ENCODE measurements at regions not wholly inside any gene's neighbourhood (a gene's known extent, or its start where the extent isn't known, plus 50 kb on each side); places are given as distances from the start of the nearest gene placed in this dataset.

GRCh38 chr2:7429733-7430132 lies 512.5 kb downstream of the RNF144A start:
- H3K27ac ChIP-seq = no peak overlapping the region
- no peak overlapping the region for H3K4me3 ChIP-seq
- peaks cover 0 to 10% of the 10 kb centered on the region in 2 donors for H3K4me1 ChIP-seq
- no peaks in the 10 kb centered on the region for H3K36me3 ChIP-seq
- no peak for DNase-seq (ENCODE audit: low spot score)
- no peak for TF ChIP-seq CTCF (IDR thresholded peaks at IDR 0.05)
- H3K27me3 ChIP-seq = no peaks in the 10 kb centered on the region
- peaks cover 0 to 10% of the 10 kb centered on the region in 2 donors for H3K9me3 ChIP-seq

GRCh38 chr2:7430421-7430868 lies 513.2 kb downstream of the RNF144A start:
- no peak overlapping the region for H3K27ac ChIP-seq
- peaks cover 0 to 10% of the 10 kb centered on the region in 2 donors for H3K9me3 ChIP-seq
- H3K4me1 ChIP-seq = peaks cover 0 to 10% of the 10 kb centered on the region in 2 donors
- H3K4me3 ChIP-seq = peak overlapping the region in 1 of 2 donors; percentile 44
- H3K27me3 ChIP-seq = no peaks in the 10 kb centered on the region
- TF ChIP-seq CTCF (IDR thresholded peaks at IDR 0.05) = no peak
- no peak for DNase-seq (ENCODE audit: low spot score)
- no peaks in the 10 kb centered on the region for H3K36me3 ChIP-seq

- peak overlapping the region; percentile 23 to 44 for H3K4me3 ChIP-seq
- no peak for TF ChIP-seq CTCF (IDR thresholded peaks at IDR 0.05)
- no peak for DNase-seq (ENCODE audit: low spot score)
Measured at GRCh38 chr2:7430869-7431641, 513.8 kb downstream of the RNF144A start.

GRCh38 chr2:7432436-7432835 lies 515.2 kb downstream of the RNF144A start:
- H3K27me3 ChIP-seq = no peaks in the 10 kb centered on the region
- DNase-seq (ENCODE audit: low spot score) = no peak
- TF ChIP-seq CTCF (IDR thresholded peaks at IDR 0.05) = no peak
- peaks cover 0 to 10% of the 10 kb centered on the region in 2 donors for H3K4me1 ChIP-seq
- H3K36me3 ChIP-seq = no peaks in the 10 kb centered on the region
- H3K9me3 ChIP-seq = peaks cover 0 to 10% of the 10 kb centered on the region in 2 donors
- H3K27ac ChIP-seq = no peak overlapping the region
- no peak overlapping the region for H3K4me3 ChIP-seq

More at GRCh38 chr2:7430869-7431641, 513.8 kb downstream of the RNF144A start:
- Histone ChIP-seq H3K27me3 (no peaks in the 10 kb centered on the region), H3K36me3 (no peaks in the 10 kb centered on the region), H3K9me3 (peaks cover 0 to 10% of the 10 kb centered on the region in 2 donors), H3K4me1 (peaks cover 0 to 10% of the 10 kb centered on the region in 2 donors), H3K27ac (no peak overlapping the region)

- no peak for DNase-seq (ENCODE audit: low spot score)
- Histone ChIP-seq H3K4me1 (peaks cover 0 to 2% of the 10 kb centered on the region in 2 donors), H3K36me3 (no peaks in the 10 kb centered on the region), H3K27me3 (no peaks in the 10 kb centered on the region), H3K4me3 (no peak overlapping the region), H3K9me3 (peaks cover 0 to 10% of the 10 kb centered on the region in 2 donors), H3K27ac (no peak overlapping the region)
- no peak for TF ChIP-seq CTCF (IDR thresholded peaks at IDR 0.05)
Measured at GRCh38 chr2:7436096-7436906, 519.1 kb downstream of the RNF144A start.

Data from right atrium auricular region (tissue), 2 donors.